NOMO-1 treated with DMSO at 0.1 percent for 48 hours (cell line): ENCODE measurements at regions not wholly inside any gene's neighbourhood (a gene's known extent, or its start where the extent isn't known, plus 50 kb on each side); places are given as distances from the start of the nearest gene placed in this dataset.

Experiments
- DNase-seq: peaks from one replicate; lab custom pipeline; 2025; ENCODE audit not compliant: unreplicated experiment; lab: John Stamatoyannopoulos, UW

- DNase-seq = no peak
Measured at GRCh38 chr10:112871021-112871420, 79.0 kb upstream of the TCF7L2 start.

GRCh38 chr10:112872728-112873127 is 77.3 kb upstream of the TCF7L2 start:
- DNase-seq = no peak

- DNase-seq = no peak
Measured at GRCh38 chr10:112873541-112873940, 76.5 kb upstream of the TCF7L2 start.

GRCh38 chr10:112874982-112875381 is 75.1 kb upstream of the TCF7L2 start:
- DNase-seq = no peak

GRCh38 chr10:112875476-112876267 is 74.4 kb upstream of the TCF7L2 start:
- DNase-seq = no peak

GRCh38 chr10:112880633-112881530 is 69.2 kb upstream of the TCF7L2 start:
- DNase-seq = peak; percentile 30

GRCh38 chr10:112883360-112884178 is 66.5 kb upstream of the TCF7L2 start:
- DNase-seq = no peak

- DNase-seq = no peak
Measured at GRCh38 chr10:112884179-112884504, 65.9 kb upstream of the TCF7L2 start.

GRCh38 chr10:112886463-112886862 is 63.6 kb upstream of the TCF7L2 start:
- DNase-seq = no peak

GRCh38 chr10:112887968-112888367 is 62.1 kb upstream of the TCF7L2 start:
- DNase-seq = no peak

GRCh38 chr10:112895292-112895691 is 54.8 kb upstream of the TCF7L2 start:
- DNase-seq = no peak

- no peak for DNase-seq
Measured at GRCh38 chr10:112896273-112896672, 53.8 kb upstream of the TCF7L2 start.

GRCh38 chr10:112896722-112897121 is 53.3 kb upstream of the TCF7L2 start:
- no peak for DNase-seq

GRCh38 chr10:112898540-112899390 is 51.3 kb upstream of the TCF7L2 start:
- no peak for DNase-seq

- DNase-seq = no peak
Measured at GRCh38 chr10:112899391-112900065, 50.5 kb upstream of the TCF7L2 start.
